HG03439 (cell line): ENCODE measurements at regions not wholly inside any gene's neighbourhood (a gene's known extent, or its start where the extent isn't known, plus 50 kb on each side); places are given as distances from the start of the nearest gene placed in this dataset.
A peak's percentile ranks its signal among the peaks of the same experiment; 100 is the strongest.

Experiments used
- ATAC-seq: cut with Tn5 transposase; IDR thresholded peaks from one replicate; pipeline ENCODE4 v1.9.1; 2021; ENCODE audit warnings: mild to moderate bottlenecking, moderate library complexity; ENCODE audit not compliant: unreplicated experiment

GRCh38 chr2:106572541-106573450 is 85.6 kb downstream of the CD8B2 start:
- no peak for ATAC-seq

GRCh38 chr2:106573773-106574172 is 86.6 kb downstream of the CD8B2 start:
- ATAC-seq, result no peak

GRCh38 chr2:106575955-106576354 is 88.8 kb downstream of the CD8B2 start:
- ATAC-seq, result no peak

- ATAC-seq, result no peak
Observed at GRCh38 chr2:106577255-106577651, 90.1 kb downstream of the CD8B2 start.

- no peak for ATAC-seq
Observed at GRCh38 chr2:106579750-106580197, 92.6 kb downstream of the CD8B2 start.

GRCh38 chr2:106580241-106580640 is 93.1 kb downstream of the CD8B2 start:
- no peak for ATAC-seq

GRCh38 chr2:106581328-106581727 is 94.2 kb downstream of the CD8B2 start:
- no peak for ATAC-seq

- no peak for ATAC-seq
Observed at GRCh38 chr2:106581755-106582147, 94.6 kb downstream of the CD8B2 start.

- peak; percentile 82 for ATAC-seq
Observed at GRCh38 chr2:106582148-106583143, 95.3 kb downstream of the CD8B2 start.

GRCh38 chr2:106584304-106584954 is 97.3 kb downstream of the CD8B2 start:
- ATAC-seq, result no peak

GRCh38 chr2:106596844-106597243 is 109.7 kb downstream of the CD8B2 start:
- no peak for ATAC-seq

- ATAC-seq, result no peak
Observed at GRCh38 chr2:106599540-106599939, 112.4 kb downstream of the CD8B2 start.

GRCh38 chr2:106602042-106602441 is 114.9 kb downstream of the CD8B2 start:
- no peak for ATAC-seq

GRCh38 chr2:106606652-106607051 is 119.5 kb downstream of the CD8B2 start:
- ATAC-seq, result no peak

GRCh38 chr2:106607371-106607770 is 120.2 kb downstream of the CD8B2 start:
- ATAC-seq, result no peak

- ATAC-seq, result no peak
Observed at GRCh38 chr2:106609780-106610179, 122.6 kb downstream of the CD8B2 start.

- ATAC-seq, result no peak
Observed at GRCh38 chr2:106614511-106615291, 127.5 kb downstream of the CD8B2 start.

GRCh38 chr2:106618614-106619013 is 131.4 kb downstream of the CD8B2 start:
- no peak for ATAC-seq

GRCh38 chr2:106623456-106623855 is 136.3 kb downstream of the CD8B2 start:
- ATAC-seq, result no peak

- no peak for ATAC-seq
Observed at GRCh38 chr2:106624787-106625380, 137.7 kb downstream of the CD8B2 start.
